GM21447 (cell line): ENCODE measurements at regions not wholly inside any gene's neighbourhood (a gene's known extent, or its start where the extent isn't known, plus 50 kb on each side); places are given as distances from the start of the nearest gene placed in this dataset.

Source experiments
- ATAC-seq: cut with Tn5 transposase; IDR thresholded peaks from one replicate; pipeline ENCODE4 v1.9.1; 2021; ENCODE audit not compliant: unreplicated experiment

DNA sequence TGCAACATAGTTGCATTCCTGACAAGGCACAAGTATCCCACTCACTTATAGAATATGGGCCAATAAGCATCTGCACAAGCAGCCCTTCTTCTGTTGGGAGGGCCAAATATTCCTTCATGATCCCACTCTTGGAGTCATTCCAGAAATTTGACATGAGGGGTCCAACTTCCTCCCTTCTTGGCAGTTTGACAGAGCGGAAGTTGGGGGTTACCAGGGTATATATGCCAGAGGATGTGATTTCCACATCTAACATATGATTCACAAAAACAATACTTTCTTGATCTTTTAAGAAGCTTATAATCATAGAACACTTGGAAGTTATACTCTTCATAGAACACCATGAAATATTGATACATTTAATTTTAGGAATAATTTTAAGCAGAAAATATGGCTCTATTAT is 100.9 kb upstream of the CRBN start:
- no peak for ATAC-seq

- ATAC-seq, result no peak
Measured at GRCh38 chr3:3278073-3278472, 98.6 kb upstream of the CRBN start.

- ATAC-seq, result no peak
Measured at GRCh38 chr3:3276630-3277029, 97.1 kb upstream of the CRBN start.

- no peak for ATAC-seq
Measured at GRCh38 chr3:3264796-3265195, 85.3 kb upstream of the CRBN start.

DNA sequence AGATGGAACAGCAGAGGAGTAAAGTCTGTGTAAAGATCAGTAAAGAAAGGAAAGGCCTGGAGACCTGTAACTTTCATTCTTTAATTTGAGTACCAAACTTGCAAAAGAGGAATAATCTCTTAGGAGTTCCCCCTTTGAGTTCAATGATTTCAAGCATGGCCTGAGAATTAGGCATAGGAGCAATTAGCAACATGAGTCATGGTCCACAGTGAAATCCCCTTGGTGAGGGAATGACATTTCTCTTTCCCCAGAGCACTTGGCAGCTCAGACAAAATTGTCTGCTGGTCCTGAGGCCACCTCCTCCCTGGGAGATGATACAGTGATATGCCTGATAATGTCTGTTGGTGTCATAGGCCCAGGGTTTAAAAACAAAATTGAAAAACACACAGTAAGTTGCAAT is 81.4 kb upstream of the CRBN start:
- no peak for ATAC-seq

GRCh38 chr3:3259181-3259580 is 79.7 kb upstream of the CRBN start:
- ATAC-seq, result no peak

GRCh38 chr3:3258281-3258680 is 78.8 kb upstream of the CRBN start:
- no peak for ATAC-seq

DNA sequence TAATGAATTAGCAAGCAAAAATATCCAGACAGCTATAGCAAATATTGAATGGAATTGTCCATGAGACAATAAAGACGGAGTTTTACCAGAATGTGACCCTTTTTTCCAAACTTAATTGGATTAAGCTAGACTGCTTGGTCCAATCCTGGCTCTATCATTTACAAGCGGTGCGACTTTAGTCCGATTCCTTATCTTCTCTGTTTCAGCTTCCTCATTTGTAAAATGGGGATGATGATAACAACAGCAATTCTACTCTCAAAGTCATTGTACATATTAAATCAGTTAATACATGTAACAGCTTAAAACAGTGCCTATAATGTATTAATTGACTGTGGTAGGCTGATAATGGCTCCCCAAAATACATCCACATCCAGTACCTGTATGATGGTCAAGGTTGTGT is 62.1 kb upstream of the CRBN start:
- ATAC-seq, result no peak

- ATAC-seq, result no peak
Measured at GRCh38 chr3:3240986-3241385, 61.5 kb upstream of the CRBN start.

- no peak for ATAC-seq
Measured at GRCh38 chr3:3237979-3238378, 58.5 kb upstream of the CRBN start.

DNA sequence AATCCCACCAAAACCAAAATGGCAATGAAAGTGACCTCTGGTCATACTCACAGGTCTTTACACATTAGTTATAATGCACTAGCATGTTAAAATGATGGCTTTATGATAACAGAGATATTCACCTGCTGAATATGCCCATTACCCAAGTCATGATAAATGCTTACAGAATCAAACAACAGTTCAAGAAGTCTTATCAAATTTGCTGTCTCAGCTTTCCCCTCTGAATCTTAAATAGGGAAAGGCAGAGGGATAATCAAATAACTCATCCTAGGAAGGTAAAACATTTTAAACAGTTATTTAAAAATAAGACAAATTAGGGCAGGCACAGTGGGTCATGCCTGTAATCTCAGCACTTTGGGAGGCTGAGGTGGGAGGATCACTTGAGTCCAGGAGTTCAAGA is 52.8 kb upstream of the CRBN start:
- no peak for ATAC-seq
